ENCODE measurements at regions not wholly inside any gene's neighbourhood (a gene's known extent, or its start where the extent isn't known, plus 50 kb on each side); places are given as distances from the start of the nearest gene placed in this dataset.

- DNase-seq, result no peak
Observed at GRCh38 chr2:23235736-23236135, 149.2 kb upstream of the KLHL29 start.

- no peak for DNase-seq
Observed at GRCh38 chr2:23237147-23237546, 147.8 kb upstream of the KLHL29 start.

GRCh38 chr2:23238011-23238657, 146.8 kb upstream of the KLHL29 start:
- no peak for DNase-seq

- DNase-seq, result no peak
Observed at GRCh38 chr2:23239374-23239773, 145.6 kb upstream of the KLHL29 start.

- no peak for DNase-seq
Observed at GRCh38 chr2:23241121-23241520, 143.9 kb upstream of the KLHL29 start.

GRCh38 chr2:23241611-23242245, 143.3 kb upstream of the KLHL29 start:
- no peak for DNase-seq

GRCh38 chr2:23243073-23243659, 141.8 kb upstream of the KLHL29 start:
- DNase-seq, result no peak

- no peak for DNase-seq
Observed at GRCh38 chr2:23244617-23245016, 140.4 kb upstream of the KLHL29 start.

- DNase-seq, result no peak
Observed at GRCh38 chr2:23246992-23247683, 137.8 kb upstream of the KLHL29 start.

- no peak for DNase-seq
Observed at GRCh38 chr2:23248667-23249066, 136.3 kb upstream of the KLHL29 start.

GRCh38 chr2:23249348-23249747, 135.6 kb upstream of the KLHL29 start:
- DNase-seq, result peak; percentile 54

GRCh38 chr2:23250371-23250770, 134.6 kb upstream of the KLHL29 start:
- peak; percentile 45 for DNase-seq

- no peak for DNase-seq
Observed at GRCh38 chr2:23256643-23257042, 128.3 kb upstream of the KLHL29 start.

GRCh38 chr2:23260621-23261020, 124.4 kb upstream of the KLHL29 start:
- DNase-seq, result no peak

GRCh38 chr2:23268467-23269263, 116.3 kb upstream of the KLHL29 start:
- no peak for DNase-seq

- no peak for DNase-seq
Observed at GRCh38 chr2:23269747-23270146, 115.2 kb upstream of the KLHL29 start.

- DNase-seq, result no peak
Observed at GRCh38 chr2:23270810-23271209, 114.2 kb upstream of the KLHL29 start.

- no peak for DNase-seq
Observed at GRCh38 chr2:23271230-23271629, 113.7 kb upstream of the KLHL29 start.

GRCh38 chr2:23273786-23274185, 111.2 kb upstream of the KLHL29 start:
- DNase-seq, result no peak

GRCh38 chr2:23280401-23280800, 104.6 kb upstream of the KLHL29 start:
- no peak for DNase-seq

GRCh38 chr2:23283653-23284052, 101.3 kb upstream of the KLHL29 start:
- no peak for DNase-seq

GRCh38 chr2:23285091-23285800, 99.7 kb upstream of the KLHL29 start:
- DNase-seq, result no peak

All from NCI-H446 treated with DMSO at 0.1 percent for 48 hours (cell line).